Esophagus muscularis mucosa (tissue), 4 donors: ENCODE measurements at regions not wholly inside any gene's neighbourhood (a gene's known extent, or its start where the extent isn't known, plus 50 kb on each side); places are given as distances from the start of the nearest gene placed in this dataset.
"Not testable (repeated sequence)": the region's sequence is repeated elsewhere in the genome, so short reads cannot be mapped to it uniquely, and the experiment has no call there.

Source experiments
- DNase-seq: peaks from one replicate; pipeline ENCODE4 v3.0.0-alpha.2; 2017; ENCODE audit errors: extremely low spot score
- H3K27ac ChIP-seq, 4 donors: fragments of 200-600 bp; sonication (generic); replicated peaks in 1 of 4; 1 replicate in 3 of 4; 2 replicates in 1 of 4; pipeline ENCODE4 v1.5.1; 2016 to 2019; ENCODE audit warnings: mild to moderate bottlenecking in 1 of 4
- H3K27me3 ChIP-seq, 4 donors: fragments of 200-600 bp; sonication (generic); one replicate each; pipeline versions ENCODE4 v1.5.1 to v1.6.0; 2016 to 2019
- H3K36me3 ChIP-seq, 4 donors: fragments of 200-600 bp; sonication (generic); one replicate each; pipeline ENCODE4 v1.5.1; 2016 to 2019
- H3K4me1 ChIP-seq, 4 donors: fragments of 200-600 bp; sonication (generic); one replicate each; pipeline ENCODE4 v1.5.1; 2016 to 2019
- H3K4me3 ChIP-seq, 4 donors: fragments of 200-600 bp; sonication (generic); 1 replicate in 2 of 4; 2 replicates in 2 of 4; pipeline ENCODE4 v1.5.1; 2016 to 2019; ENCODE audit warnings: mild to moderate bottlenecking in 4 of 4, moderate library complexity in 1 of 4
- H3K9me3 ChIP-seq, 4 donors: fragments of 200-600 bp; sonication (generic); 1 replicate in 3 of 4; 2 replicates in 1 of 4; pipeline ENCODE4 v1.5.1; 2016 to 2019
- EP300 ChIP-seq: sonication (generic); formaldehyde crosslinking; IDR thresholded peaks from one replicate; pipeline ENCODE4 v1.6.1; 2017; ENCODE audit warnings: antibody characterized with exemption
- POLR2A ChIP-seq: fragments of 450-650 bp; IDR thresholded peaks from one replicate; pipeline ENCODE4 v1.6.1; 2017; ENCODE audit warnings: antibody characterized with exemption, moderate library complexity, mild to moderate bottlenecking, low read depth
- POLR2AphosphoS5 ChIP-seq, 2 donors: sonication (generic); formaldehyde crosslinking; IDR thresholded peaks; one replicate each; pipeline ENCODE4 v1.6.1; 2017; ENCODE audit warnings: antibody characterized with exemption in 2 of 2
- WGBS: methylation state at CpG from one replicate; pipeline ENCODE4 v1.1.5; 2018; 5-methylcytosine and 5-hydroxymethylcytosine counted together
- intact Hi-C: fragments of 100-400 bp; cut with DNase I; formaldehyde crosslinking; loops from one replicate; pipeline ENCODE4 v1.15.1; 2023
- TF ChIP-seq, protein P1 (sequence below), 3 experiments: fragments of 200-600 bp in 2 of 3; fragments of 450-650 bp in 1 of 3; sonication (generic) in 2 of 3; IDR thresholded peaks; one replicate each; pipeline ENCODE4 v1.5.1; 2017 to 2019; ENCODE audit warnings: antibody characterized with exemption in 3 of 3, mild to moderate bottlenecking in 2 of 3, moderate library complexity in 1 of 3

DNA sequence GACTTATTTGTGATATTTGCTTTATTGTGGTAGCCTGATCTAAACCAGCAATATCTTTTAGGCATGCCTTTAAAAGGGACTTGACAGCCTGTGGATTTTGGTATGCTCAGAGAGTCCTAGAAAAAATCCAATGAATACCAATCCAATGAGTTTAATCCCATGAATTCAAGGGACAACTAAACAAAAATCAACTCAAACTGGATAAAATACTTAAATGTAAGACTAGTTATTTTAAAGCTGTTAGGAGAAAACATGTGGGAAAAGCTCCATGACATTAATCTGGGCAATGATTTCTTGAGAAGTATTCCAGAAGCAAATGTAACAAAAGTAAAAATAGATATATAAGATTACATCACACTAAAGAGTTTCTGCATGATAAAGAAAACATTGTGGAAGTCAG, 711.5 kb upstream of the PITX2 start:
- DNase-seq: no peak
- Histone ChIP-seq H3K4me1 (no peaks in the 10 kb centered on the region), H3K4me3 (no peak overlapping the region), H3K9me3 (no peaks in the 10 kb centered on the region), H3K27ac (no peak overlapping the region), H3K36me3 (no peaks in the 10 kb centered on the region), H3K27me3 (no peaks in the 10 kb centered on the region)
- TF ChIP-seq POLR2A (no peak), EP300 (no peak), POLR2AphosphoS5 (IDR thresholded peaks at IDR 0.05) (no peak)
- TF ChIP-seq, protein P1, sequence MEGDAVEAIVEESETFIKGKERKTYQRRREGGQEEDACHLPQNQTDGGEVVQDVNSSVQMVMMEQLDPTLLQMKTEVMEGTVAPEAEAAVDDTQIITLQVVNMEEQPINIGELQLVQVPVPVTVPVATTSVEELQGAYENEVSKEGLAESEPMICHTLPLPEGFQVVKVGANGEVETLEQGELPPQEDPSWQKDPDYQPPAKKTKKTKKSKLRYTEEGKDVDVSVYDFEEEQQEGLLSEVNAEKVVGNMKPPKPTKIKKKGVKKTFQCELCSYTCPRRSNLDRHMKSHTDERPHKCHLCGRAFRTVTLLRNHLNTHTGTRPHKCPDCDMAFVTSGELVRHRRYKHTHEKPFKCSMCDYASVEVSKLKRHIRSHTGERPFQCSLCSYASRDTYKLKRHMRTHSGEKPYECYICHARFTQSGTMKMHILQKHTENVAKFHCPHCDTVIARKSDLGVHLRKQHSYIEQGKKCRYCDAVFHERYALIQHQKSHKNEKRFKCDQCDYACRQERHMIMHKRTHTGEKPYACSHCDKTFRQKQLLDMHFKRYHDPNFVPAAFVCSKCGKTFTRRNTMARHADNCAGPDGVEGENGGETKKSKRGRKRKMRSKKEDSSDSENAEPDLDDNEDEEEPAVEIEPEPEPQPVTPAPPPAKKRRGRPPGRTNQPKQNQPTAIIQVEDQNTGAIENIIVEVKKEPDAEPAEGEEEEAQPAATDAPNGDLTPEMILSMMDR (IDR thresholded peaks at IDR 0.05): no peak
- intact Hi-C loops: no loop called here

DNA sequence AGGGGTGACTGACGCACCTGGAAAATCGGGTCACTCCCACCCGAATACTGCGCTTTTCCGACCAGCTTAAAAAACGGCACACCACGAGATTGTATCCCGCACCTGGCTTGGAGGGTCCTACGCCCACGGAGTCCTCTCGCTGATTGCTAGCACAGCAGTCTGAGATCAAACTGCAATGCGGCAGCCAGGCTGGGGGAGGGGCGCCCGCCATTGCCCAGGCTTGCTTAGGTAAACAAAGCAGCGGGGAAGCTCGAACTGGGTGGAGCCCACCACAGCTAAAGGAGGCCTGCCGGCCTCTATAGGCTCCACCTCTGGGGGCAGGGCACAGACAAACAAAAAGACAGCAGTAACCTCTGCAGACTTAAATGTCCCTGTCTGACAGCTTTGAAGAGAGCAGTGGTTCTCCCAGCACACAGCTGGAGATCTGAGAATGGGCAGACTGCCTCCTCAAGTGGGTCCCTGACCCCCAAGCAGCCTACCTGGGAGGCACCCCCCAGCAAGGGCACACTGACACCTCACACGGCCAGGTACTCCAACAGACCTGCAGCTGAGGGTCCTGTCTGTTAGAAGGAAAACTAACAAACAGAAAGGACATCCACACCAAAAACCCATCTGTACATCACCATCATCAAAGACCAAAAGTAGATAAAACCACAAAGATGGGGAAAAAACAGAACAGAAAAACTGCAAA, 714.5 kb upstream of the PITX2 start:
- H3K9me3 ChIP-seq, intact Hi-C loops, H3K4me1 ChIP-seq, H3K27ac ChIP-seq, H3K36me3 ChIP-seq, H3K27me3 ChIP-seq, DNase-seq, H3K4me3 ChIP-seq: not testable (repeated sequence)
- 81% methylated on average over 18 of the region's 18 CpGs for WGBS

DNA sequence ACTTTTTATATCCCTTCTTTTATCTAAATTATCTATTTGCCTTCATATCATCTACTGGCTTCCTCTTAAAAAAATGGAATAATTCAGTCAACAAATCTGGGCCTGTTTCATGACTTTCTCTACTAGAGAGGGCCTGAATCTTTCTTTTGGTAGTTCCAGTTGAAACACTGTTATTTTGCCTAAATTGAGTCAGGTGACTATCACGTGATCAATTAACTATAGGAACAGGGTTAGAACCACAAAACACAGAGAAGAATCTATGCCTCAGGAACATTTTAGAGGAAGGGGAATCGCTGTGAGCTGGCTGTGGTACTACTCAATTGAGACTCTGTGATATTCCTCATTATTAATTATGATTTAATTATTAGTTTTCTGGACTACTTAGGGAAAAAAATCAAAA, 736.7 kb upstream of the PITX2 start:
- TF ChIP-seq EP300 (no peak), POLR2AphosphoS5 (IDR thresholded peaks at IDR 0.05) (no peak), POLR2A (no peak)
- TF ChIP-seq, protein P1 (IDR thresholded peaks at IDR 0.05): no peak
- intact Hi-C loops: no loop called here
- H3K9me3 ChIP-seq: peaks cover 0 to 7% (median 3%) of the 10 kb centered on the region in 4 donors
- no peak overlapping the region for H3K27ac ChIP-seq
- H3K27me3 ChIP-seq: no peaks in the 10 kb centered on the region
- H3K4me3 ChIP-seq: no peak overlapping the region
- 90% methylated on average over 2 of the region's 2 CpGs for WGBS
- no peak for DNase-seq
- H3K36me3 ChIP-seq: no peaks in the 10 kb centered on the region
- no peaks in the 10 kb centered on the region for H3K4me1 ChIP-seq

DNA sequence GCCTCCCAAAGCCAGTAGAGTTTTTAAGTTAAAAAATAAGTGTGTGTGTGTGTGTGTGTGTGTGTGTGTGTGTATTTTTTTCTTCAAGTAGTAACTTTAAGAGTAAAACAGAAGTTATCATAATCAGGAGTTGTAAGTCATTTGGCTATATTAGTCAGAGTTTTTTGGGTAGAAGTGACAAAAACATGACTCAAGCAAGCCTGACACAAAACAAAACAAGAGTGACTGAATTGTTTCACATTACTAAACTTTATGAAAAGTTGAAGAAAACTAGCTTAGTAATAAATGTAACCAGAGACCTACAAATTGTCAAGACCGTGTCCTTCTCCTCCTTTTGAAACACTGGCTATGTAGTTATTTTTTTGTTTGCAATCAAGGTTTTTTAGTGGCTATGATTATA, 738.0 kb upstream of the PITX2 start:
- WGBS: 87% methylated on average over 1 of the region's 1 CpG
- no peak overlapping the region for H3K27ac ChIP-seq
- H3K9me3 ChIP-seq: peaks cover 0 to 7% (median 3%) of the 10 kb centered on the region in 4 donors
- H3K36me3 ChIP-seq: no peaks in the 10 kb centered on the region
- H3K27me3 ChIP-seq: no peaks in the 10 kb centered on the region
- intact Hi-C loops: no loop called here
- no peak for TF ChIP-seq POLR2AphosphoS5 (IDR thresholded peaks at IDR 0.05)
- TF ChIP-seq, protein P1 (IDR thresholded peaks at IDR 0.05): no peak
- TF ChIP-seq POLR2A: no peak
- no peak for TF ChIP-seq EP300
- no peak overlapping the region for H3K4me3 ChIP-seq
- H3K4me1 ChIP-seq: no peaks in the 10 kb centered on the region
- no peak for DNase-seq

DNA sequence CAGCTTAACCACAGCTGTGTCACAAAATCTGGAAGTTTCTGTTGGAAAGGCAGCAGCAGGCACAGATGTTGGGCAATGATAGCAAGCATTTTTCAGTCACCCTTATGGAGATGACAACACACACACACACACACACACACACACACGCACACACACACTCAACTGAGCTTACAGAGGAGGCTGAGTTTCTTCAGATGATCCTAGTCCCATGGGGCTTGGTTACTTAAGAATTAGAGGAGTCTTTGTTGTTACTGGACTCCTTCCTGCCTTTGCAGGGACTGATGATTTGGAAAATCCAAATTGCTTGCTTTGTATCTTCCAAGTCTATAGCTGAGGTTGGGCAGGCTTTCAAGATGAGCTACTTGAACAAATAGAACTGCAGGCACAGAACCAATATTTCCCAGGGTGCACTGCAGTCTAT, 740.1 kb upstream of the PITX2 start:
- WGBS: 46% methylated on average over 1 of the region's 1 CpG
- TF ChIP-seq POLR2AphosphoS5 (IDR thresholded peaks at IDR 0.05) (no peak), POLR2A (no peak), EP300 (no peak)
- TF ChIP-seq, protein P1 (IDR thresholded peaks at IDR 0.05): no peak
- no peaks in the 10 kb centered on the region for H3K36me3 ChIP-seq

DNA sequence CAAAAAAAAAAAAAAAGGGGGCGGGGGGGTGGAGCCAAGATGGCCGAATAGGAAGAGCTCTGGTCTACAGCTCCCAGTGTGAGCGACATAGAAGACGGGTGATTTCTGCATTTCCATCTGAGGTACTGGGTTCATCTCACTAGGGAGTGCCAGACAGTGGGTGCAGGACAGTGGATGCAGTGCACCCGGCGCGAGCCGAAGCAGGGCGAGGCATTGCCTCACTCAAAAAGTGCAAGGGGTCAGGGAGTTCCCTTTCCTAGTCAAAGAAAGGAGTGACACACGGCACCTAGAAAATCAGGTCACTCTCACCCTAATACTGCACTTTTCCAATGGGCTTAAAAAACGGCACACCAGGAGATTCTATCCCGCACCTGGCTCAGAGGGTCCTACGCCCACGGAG, 755.0 kb upstream of the PITX2 start:
- DNase-seq, H3K36me3 ChIP-seq, intact Hi-C loops, H3K4me1 ChIP-seq, H3K27ac ChIP-seq, H3K4me3 ChIP-seq, H3K27me3 ChIP-seq, H3K9me3 ChIP-seq: not testable (repeated sequence)
- WGBS: 96% methylated on average over 12 of the region's 14 CpGs

More for the DNA sequence above, 740.1 kb upstream of the PITX2 start:
- Histone ChIP-seq H3K4me3 (no peak overlapping the region), H3K4me1 (no peaks in the 10 kb centered on the region), H3K27me3 (no peaks in the 10 kb centered on the region), H3K9me3 (peaks cover 0 to 7% (median 3%) of the 10 kb centered on the region in 4 donors), H3K27ac (no peak overlapping the region)
- DNase-seq: no peak
- intact Hi-C loops: no loop called here
